GM12878 (cell line): ENCODE measurements at regions not wholly inside any gene's neighbourhood (a gene's known extent, or its start where the extent isn't known, plus 50 kb on each side); places are given as distances from the start of the nearest gene placed in this dataset.

Experiments
- ATAC-seq: fragments of 200-7000 bp; cut with Tn5 transposase; 3 replicates; pipeline ENCODE4 v1.9.1; 2020; ENCODE audit warnings: mild to moderate bottlenecking, moderate library complexity
- BruUV-seq: library from RNA; stranded (reverse); fragments of 400-500 nt; replicated peaks from 2 replicates; lab custom pipeline; 2021; lab: Mats Ljungman, UMichigan
- CTCF ChIA-PET: fragments of 300-600 bp; sonication (Branson Sonifier 250); formaldehyde crosslinking; extraction: SDS; loops from one replicate; lab custom pipeline; 2021; ENCODE audit warnings: inconsistent platforms; lab: Yijun Ruan, JAX
- POLR2A ChIA-PET: fragments of 350-600 bp; formaldehyde crosslinking; extraction: SDS; loops from one replicate; lab custom pipeline; 2021; ENCODE audit warnings: inconsistent platforms; lab: Charles Lee
- RAD21 ChIA-PET: fragments of 300-600 bp; sonication (Branson Sonifier 250); formaldehyde crosslinking; loops from one replicate; lab custom pipeline; 2023; ENCODE audit warnings: antibody characterized with exemption; ENCODE audit not compliant: unreplicated experiment; lab: Charles Lee
- SMC1A ChIA-PET: fragments of 300-600 bp; sonication (Branson Sonifier 250); formaldehyde crosslinking; loops from one replicate; lab custom pipeline; 2023; ENCODE audit not compliant: unreplicated experiment, uncharacterized antibody; lab: Charles Lee
- DNase-seq: peaks from one replicate; pipeline ENCODE4 v3.0.0-alpha.2; 2011; ENCODE audit warnings: low read depth, low spot score
- FAIRE-seq: peaks from 3 replicates; lab custom pipeline; 2011; peaks lifted over from hg19 to GRCh38; lab: Jason Lieb, UNC
- H2AFZ ChIP-seq: 2 replicates; pipeline ENCODE4 v1.6.0; 2011; ENCODE audit warnings: low read depth, low read length, control low read depth; ENCODE audit not compliant: control insufficient read depth
- H3K27ac ChIP-seq: 2 replicates; pipeline ENCODE4 v1.5.1; 2011; ENCODE audit warnings: control low read depth; ENCODE audit not compliant: control insufficient read depth, insufficient read depth
- H3K27me3 ChIP-seq, 2 experiments: replicated peaks in 1 of 2; 2 replicates each; pipeline versions ENCODE4 v1.6.0 to v1.6.1; 2011; ENCODE audit warnings: low read length in 1 of 2; ENCODE audit not compliant: control insufficient read depth in 2 of 2, insufficient read depth in 2 of 2
- H3K36me3 ChIP-seq, 2 experiments: 2 replicates each; pipeline ENCODE4 v1.5.1; 2011; ENCODE audit warnings: low read length in 1 of 2; ENCODE audit not compliant: control insufficient read depth in 2 of 2, insufficient read depth in 2 of 2
- H3K4me1 ChIP-seq: 2 replicates; pipeline ENCODE4 v1.6.1; 2011; ENCODE audit warnings: mild to moderate bottlenecking, low read length, moderate library complexity, mixed read lengths; ENCODE audit not compliant: control insufficient read depth, insufficient read depth
- H3K4me2 ChIP-seq: 2 replicates; pipeline ENCODE4 v1.6.0; 2011; ENCODE audit warnings: control low read depth; ENCODE audit not compliant: control insufficient read depth, insufficient read depth
- H3K4me3 ChIP-seq: fragments of 200-600 bp; sonication (generic); 2 replicates; pipeline ENCODE4 v1.5.1; 2016
- H3K79me2 ChIP-seq: 2 replicates; pipeline ENCODE4 v1.6.0; 2011; ENCODE audit warnings: low read length; ENCODE audit not compliant: control insufficient read depth, insufficient read depth
- H3K9ac ChIP-seq: 2 replicates; pipeline ENCODE4 v1.8.0; 2011; ENCODE audit warnings: low read length, control low read depth, mixed read lengths; ENCODE audit not compliant: control insufficient read depth, insufficient read depth
- H3K9me3 ChIP-seq: replicated peaks from 3 replicates; pipeline ENCODE4 v1.5.1; 2011; ENCODE audit warnings: mild to moderate bottlenecking, low read length; ENCODE audit not compliant: control insufficient read depth, insufficient read depth
- H4K20me1 ChIP-seq: 2 replicates; pipeline ENCODE4 v1.6.0; 2011; ENCODE audit not compliant: control insufficient read depth, insufficient read depth
- BCL3 ChIP-seq: IDR thresholded peaks from 2 replicates; pipeline ENCODE4 v1.6.1; 2011; ENCODE audit warnings: borderline replicate concordance, low read depth, mild to moderate bottlenecking, moderate library complexity, low read length; ENCODE audit not compliant: insufficient read depth, poor library complexity, severe bottlenecking
- BRCA1 ChIP-seq: IDR thresholded peaks from 2 replicates; pipeline ENCODE4 v1.6.1; 2011; ENCODE audit warnings: low read depth, low read length, improper control_type of control experiment
- ESRRA ChIP-seq: IDR thresholded peaks from 2 replicates; pipeline ENCODE4 v1.6.1; 2012; ENCODE audit warnings: mild to moderate bottlenecking, low read length, improper control_type of control experiment
- FOS ChIP-seq: IDR thresholded peaks from 3 replicates; pipeline ENCODE4 v1.6.1; 2011; ENCODE audit warnings: borderline replicate concordance; ENCODE audit not compliant: insufficient read length; ENCODE audit errors: extremely low read depth
- MEF2B ChIP-seq: fragments of 450-650 bp; IDR thresholded peaks from 2 replicates; pipeline ENCODE4 v1.6.1; 2018; ENCODE audit warnings: mild to moderate bottlenecking, moderate library complexity; ENCODE audit not compliant: partially characterized antibody, poor library complexity, severe bottlenecking
- RAD21 ChIP-seq: IDR thresholded peaks from 2 replicates; pipeline ENCODE4 v1.6.1; 2011; ENCODE audit warnings: mild to moderate bottlenecking, low read depth, low read length, moderate library complexity; ENCODE audit not compliant: insufficient read depth
- SKIL ChIP-seq: fragments of 450-650 bp; IDR thresholded peaks from 2 replicates; pipeline ENCODE4 v1.6.1; 2017; ENCODE audit warnings: mild to moderate bottlenecking, low read depth, inconsistent platforms; ENCODE audit not compliant: poor library complexity, severe bottlenecking
- SUPT20H ChIP-seq: IDR thresholded peaks from 2 replicates; pipeline ENCODE4 v1.6.1; 2011; ENCODE audit warnings: low read depth, mild to moderate bottlenecking, low read length, moderate library complexity, borderline replicate concordance; ENCODE audit not compliant: control insufficient read depth
- USF2 ChIP-seq: IDR thresholded peaks from 2 replicates; pipeline ENCODE4 v1.6.1; 2011; ENCODE audit warnings: low read depth, low read length, improper control_type of control experiment, borderline replicate concordance
- ZBTB11 ChIP-seq: fragments of 450-650 bp; formaldehyde crosslinking; IDR thresholded peaks from 2 replicates; pipeline ENCODE4 v1.5.0; 2022; ENCODE audit warnings: mild to moderate bottlenecking, missing genetic modification characterization
- WGBS: methylation state at CpG from one replicate; pipeline ENCODE4 v1.1.6; 2016; ENCODE audit warnings: low lambda C conversion rate; ENCODE audit not compliant: insufficient replicate concordance, insufficient coverage; ENCODE audit errors: missing lambda C conversion rate; 5-methylcytosine and 5-hydroxymethylcytosine counted together
- in situ Hi-C: fragments of 300-500 bp; cut with MboI; formaldehyde crosslinking; loops from 9 replicates; pipeline ENCODE4 v1.14.3; 2018; ENCODE audit warnings: mixed read lengths
- intact Hi-C: fragments of 100-400 bp; cut with micrococcal nuclease; formaldehyde crosslinking; loops from one replicate; pipeline ENCODE4 v1.14.2; 2022; ENCODE audit not compliant: unreplicated experiment

- CTCF ChIA-PET: no interaction called here
- no peak overlapping the region for H3K4me3 ChIP-seq
- POLR2A ChIA-PET: no interaction called here
- ATAC-seq: no peak
- in situ Hi-C loops: no loop called here
- FAIRE-seq: no peak
- intact Hi-C loops: no loop called here
- SMC1A ChIA-PET: no interaction called here
- RAD21 ChIA-PET: no interaction called here
- H3K27me3 ChIP-seq: peaks cover 2 to 3% of the 10 kb centered on the region in 2 experiments; a peak in 2 of 4 replicates
- H3K4me1 ChIP-seq: no peaks in the 10 kb centered on the region
- no peak overlapping the region for H2AFZ ChIP-seq
- H3K79me2 ChIP-seq: no peaks in the 10 kb centered on the region
- no peak for TF ChIP-seq BCL3
- TF ChIP-seq SUPT20H: no peak
- no peak for TF ChIP-seq MEF2B
- no peak for TF ChIP-seq ZBTB11 (CRISPR knock-in tag)
- TF ChIP-seq ESRRA: no peak
- TF ChIP-seq RAD21: no peak
- TF ChIP-seq FOS: no peak
- TF ChIP-seq BRCA1: no peak
- no peak for TF ChIP-seq SKIL
- no peak for TF ChIP-seq USF2
- TF ChIP-seq, all 136 proteins: peak for 0
- BruUV-seq: no TSS peak
- Histone ChIP-seq H3K4me2 (no peak overlapping the region), H4K20me1 (no peaks in the 10 kb centered on the region; the same call in 1 of the 2 replicates), H3K27ac (no peak overlapping the region), H3K9ac (no peak overlapping the region), H3K9me3 (no peaks in the 10 kb centered on the region), H3K36me3 (no peaks in the 10 kb centered on the region)
- WGBS: 39% methylated on average over 7 of the region's 7 CpGs
- no peak for DNase-seq
Measured at GRCh38 chr2:45281311-45281710, 272.1 kb upstream of the SIX2 start.
